ENCODE measurements at regions not wholly inside any gene's neighbourhood (a gene's known extent, or its start where the extent isn't known, plus 50 kb on each side); places are given as distances from the start of the nearest gene placed in this dataset.

DNA sequence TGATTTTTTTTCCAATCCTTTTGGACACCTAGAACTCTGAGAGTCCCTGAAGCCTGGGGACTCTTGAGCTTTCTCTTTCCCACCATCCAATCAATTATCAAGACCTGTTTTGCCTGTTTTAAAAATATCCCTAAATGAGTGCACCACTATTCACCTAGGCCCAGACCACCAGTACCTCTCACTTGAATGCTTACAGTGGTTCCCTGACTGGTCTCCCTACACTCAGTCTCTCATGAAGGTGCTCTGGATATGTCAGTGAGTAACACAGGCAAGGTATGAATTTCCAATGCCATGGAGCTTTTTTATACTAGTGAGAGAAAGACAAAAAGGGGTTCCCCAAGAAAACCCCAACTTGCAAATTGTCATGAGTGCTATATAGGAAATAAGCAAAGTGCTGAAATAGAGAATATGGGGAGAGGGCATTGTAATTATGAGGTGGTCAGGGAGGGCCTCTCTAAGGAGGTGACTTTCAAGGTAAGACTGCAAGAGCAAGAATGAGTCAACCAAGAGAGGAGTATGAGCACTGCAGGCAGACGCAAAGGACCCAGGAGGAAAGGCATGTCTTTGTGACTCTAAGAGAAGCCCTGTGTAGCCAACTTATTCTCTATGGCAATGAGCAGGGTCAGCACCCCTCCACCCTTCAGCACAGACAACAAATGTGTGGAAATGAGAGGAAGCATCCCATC, 85.3 kb upstream of the MBIP start:
- TF ChIP-seq CTCF (IDR thresholded peaks at IDR 0.05) (no peak), POLR2A (IDR thresholded peaks at IDR 0.05) (no peak)

All from Peyer's patch (tissue), 4 donors.